CD14-positive monocyte (primary cell): ENCODE measurements at regions not wholly inside any gene's neighbourhood (a gene's known extent, or its start where the extent isn't known, plus 50 kb on each side); places are given as distances from the start of the nearest gene placed in this dataset.

Experiments
- DNase-seq, 3 donors: peaks; one replicate each; pipeline ENCODE4 v3.0.0-alpha.2; 2011 to 2022
- H2AFZ ChIP-seq: 2 replicates; pipeline ENCODE4 v1.6.0; 2012; ENCODE audit warnings: mild to moderate bottlenecking, low read depth, low read length, inconsistent platforms; ENCODE audit not compliant: insufficient read depth, poor library complexity, severe bottlenecking
- H3K27ac ChIP-seq, 2 donors: 1 replicate in 1 of 2; 2 replicates in 1 of 2; pipeline ENCODE4 v1.5.1; 2012 to 2013; ENCODE audit warnings: low read length in 2 of 2, control low read depth in 1 of 2, inconsistent platforms in 1 of 2, low read depth in 1 of 2, mild to moderate bottlenecking in 1 of 2
- H3K27me3 ChIP-seq, 2 donors: one replicate each; pipeline versions ENCODE4 v1.6.0 to v1.6.1; 2011 to 2013; ENCODE audit warnings: low read length in 2 of 2; ENCODE audit not compliant: control insufficient read depth in 2 of 2, insufficient read depth in 2 of 2
- H3K36me3 ChIP-seq, 2 donors: replicated peaks in 1 of 2; 1 replicate in 1 of 2; 2 replicates in 1 of 2; pipeline versions ENCODE4 v1.5.1 to v1.6.1; 2012 to 2013; ENCODE audit warnings: low read length in 2 of 2, control low read depth in 1 of 2, inconsistent platforms in 1 of 2, mild to moderate bottlenecking in 1 of 2; ENCODE audit not compliant: insufficient read depth in 2 of 2, control insufficient read depth in 1 of 2
- H3K4me1 ChIP-seq, 2 donors: 1 replicate in 1 of 2; 2 replicates in 1 of 2; pipeline versions ENCODE4 v1.5.1 to v1.6.1; 2012 to 2013; ENCODE audit warnings: low read length in 2 of 2, control low read depth in 1 of 2, inconsistent platforms in 1 of 2, mild to moderate bottlenecking in 1 of 2, moderate library complexity in 1 of 2; ENCODE audit not compliant: insufficient read depth in 2 of 2, control insufficient read depth in 1 of 2
- H3K4me2 ChIP-seq: replicated peaks from 2 replicates; pipeline ENCODE3; 2012; ENCODE audit warnings: low read length, moderate library complexity, mild to moderate bottlenecking; ENCODE audit not compliant: poor library complexity, severe bottlenecking; ENCODE audit errors: extremely low read depth
- H3K4me3 ChIP-seq, 3 experiments: fragments of 200-600 bp in 1 of 3; sonication (generic) in 1 of 3; replicated peaks in 1 of 3; 1 replicate in 2 of 3; 2 replicates in 1 of 3; pipeline ENCODE4 v1.5.1; 2011 to 2013; ENCODE audit warnings: low read length in 3 of 3, mild to moderate bottlenecking in 3 of 3, control low read depth in 2 of 3, low read depth in 2 of 3, inconsistent platforms in 1 of 3, moderate library complexity in 1 of 3
- H3K79me2 ChIP-seq: 2 replicates; pipeline ENCODE4 v1.6.0; 2012; ENCODE audit warnings: mild to moderate bottlenecking, control low read depth, inconsistent platforms, low read length, moderate library complexity; ENCODE audit not compliant: insufficient read depth
- H3K9ac ChIP-seq: 2 replicates; pipeline ENCODE4 v1.6.0; 2017; ENCODE audit warnings: low read length, mild to moderate bottlenecking; ENCODE audit not compliant: insufficient read depth, poor library complexity, severe bottlenecking
- H3K9me3 ChIP-seq, 2 donors: replicated peaks in 1 of 2; 1 replicate in 1 of 2; 2 replicates in 1 of 2; pipeline versions ENCODE4 v1.5.1 to v1.6.1; 2012 to 2013; ENCODE audit warnings: low read length in 2 of 2, control low read depth in 1 of 2; ENCODE audit not compliant: control insufficient read depth in 1 of 2, insufficient read depth in 1 of 2
- H4K20me1 ChIP-seq: 2 replicates; pipeline ENCODE4 v1.6.0; 2012; ENCODE audit warnings: mild to moderate bottlenecking, low read length, control low read depth, moderate library complexity; ENCODE audit not compliant: insufficient read depth
- H3K27ac Mint-ChIP-seq, 7 donors: one replicate each; pipeline ENCODE4 v1.8.0; 2020; ENCODE audit warnings: mild to moderate bottlenecking in 7 of 7, mixed read lengths in 7 of 7, moderate library complexity in 6 of 7, inconsistent platforms in 2 of 7
- H3K27me3 Mint-ChIP-seq, 3 donors: one replicate each; pipeline ENCODE4 v1.8.0; 2021 to 2022; ENCODE audit warnings: low read depth in 3 of 3, mild to moderate bottlenecking in 3 of 3, mixed read lengths in 3 of 3, moderate library complexity in 3 of 3, inconsistent platforms in 1 of 3
- H3K36me3 Mint-ChIP-seq, 2 donors: one replicate each; pipeline ENCODE4 v1.8.0; 2020; ENCODE audit warnings: mixed read lengths in 2 of 2, inconsistent platforms in 1 of 2, mild to moderate bottlenecking in 1 of 2
- H3K4me1 Mint-ChIP-seq: one replicate; pipeline ENCODE4 v1.8.0; 2020; ENCODE audit warnings: mild to moderate bottlenecking, mixed read lengths
- H3K4me3 Mint-ChIP-seq, 2 donors: one replicate each; pipeline ENCODE4 v1.8.0; 2020; ENCODE audit warnings: mild to moderate bottlenecking in 2 of 2, mixed read lengths in 2 of 2, moderate library complexity in 1 of 2
- H3K9me3 Mint-ChIP-seq, 7 donors: one replicate each; pipeline ENCODE4 v1.8.0; 2020 to 2022; ENCODE audit warnings: mixed read lengths in 7 of 7, mild to moderate bottlenecking in 6 of 7, moderate library complexity in 6 of 7, inconsistent platforms in 2 of 7
- WGBS: methylation state at CpG from one replicate; pipeline ENCODE4 v1.1.5; 2013; ENCODE audit warnings: missing lambda C conversion rate; ENCODE audit not compliant: insufficient coverage; 5-methylcytosine and 5-hydroxymethylcytosine counted together
- intact Hi-C, 2 donors: fragments of 100-400 bp; cut with micrococcal nuclease; formaldehyde crosslinking; loops; one replicate each; pipeline versions ENCODE4 v1.15.0 to v1.15.1; 2023
- TF ChIP-seq, protein P1 (sequence below): fragments of 200-600 bp; IDR thresholded peaks from one replicate; pipeline ENCODE4 v1.8.0; 2022; ENCODE audit warnings: antibody characterized with exemption, mild to moderate bottlenecking

DNA sequence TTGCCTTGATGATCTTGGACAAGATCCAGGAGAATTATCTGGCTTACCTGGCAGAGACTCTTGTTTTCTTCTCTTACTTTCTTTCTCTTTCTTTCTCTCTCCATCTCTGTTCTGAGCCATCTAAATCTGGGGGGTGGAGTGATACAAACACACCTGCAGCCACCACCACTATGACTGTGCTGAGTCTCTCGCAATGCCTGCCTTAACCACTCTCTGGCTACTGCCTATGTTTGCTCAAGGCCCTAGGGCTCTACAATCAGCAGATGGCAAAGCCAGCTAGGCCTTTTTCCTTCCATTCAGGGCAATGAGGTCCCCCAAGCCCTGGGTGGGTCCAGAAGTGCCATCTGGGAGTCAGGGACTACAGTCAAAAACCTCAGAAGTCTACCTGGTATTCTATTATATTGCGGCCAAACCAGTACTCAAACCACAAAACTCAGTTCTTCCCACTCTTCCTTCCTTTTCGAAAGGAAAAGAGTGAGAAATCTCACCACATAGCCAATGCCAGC is 978.9 kb upstream of the NXPH2 start:
- Mint-ChIP-seq H3K4me1 (no peaks in the 10 kb centered on the region), H3K27me3 (no peaks in the 10 kb centered on the region), H3K27ac (no peak overlapping the region), H3K4me3 (no peak overlapping the region), H3K9me3 (peaks cover 3 to 16% (median 10%) of the 10 kb centered on the region in 7 donors), H3K36me3 (no peaks in the 10 kb centered on the region)
- Histone ChIP-seq H3K9ac (no peak overlapping the region), H2AFZ (no peak overlapping the region), H3K27me3 (no peaks in the 10 kb centered on the region), H3K4me2 (no peak overlapping the region), H3K4me3 (no peak overlapping the region), H3K27ac (no peak overlapping the region), H3K4me1 (no peaks in the 10 kb centered on the region), H3K9me3 (peaks cover 14 to 16% of the 10 kb centered on the region in 2 donors), H3K79me2 (no peaks in the 10 kb centered on the region), H4K20me1 (no peaks in the 10 kb centered on the region), H3K36me3 (no peaks in the 10 kb centered on the region)
- 100% methylated on average over 1 of the region's 3 CpGs for WGBS
- DNase-seq = no peak
- TF ChIP-seq, protein P1, sequence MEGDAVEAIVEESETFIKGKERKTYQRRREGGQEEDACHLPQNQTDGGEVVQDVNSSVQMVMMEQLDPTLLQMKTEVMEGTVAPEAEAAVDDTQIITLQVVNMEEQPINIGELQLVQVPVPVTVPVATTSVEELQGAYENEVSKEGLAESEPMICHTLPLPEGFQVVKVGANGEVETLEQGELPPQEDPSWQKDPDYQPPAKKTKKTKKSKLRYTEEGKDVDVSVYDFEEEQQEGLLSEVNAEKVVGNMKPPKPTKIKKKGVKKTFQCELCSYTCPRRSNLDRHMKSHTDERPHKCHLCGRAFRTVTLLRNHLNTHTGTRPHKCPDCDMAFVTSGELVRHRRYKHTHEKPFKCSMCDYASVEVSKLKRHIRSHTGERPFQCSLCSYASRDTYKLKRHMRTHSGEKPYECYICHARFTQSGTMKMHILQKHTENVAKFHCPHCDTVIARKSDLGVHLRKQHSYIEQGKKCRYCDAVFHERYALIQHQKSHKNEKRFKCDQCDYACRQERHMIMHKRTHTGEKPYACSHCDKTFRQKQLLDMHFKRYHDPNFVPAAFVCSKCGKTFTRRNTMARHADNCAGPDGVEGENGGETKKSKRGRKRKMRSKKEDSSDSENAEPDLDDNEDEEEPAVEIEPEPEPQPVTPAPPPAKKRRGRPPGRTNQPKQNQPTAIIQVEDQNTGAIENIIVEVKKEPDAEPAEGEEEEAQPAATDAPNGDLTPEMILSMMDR = no peak
- intact Hi-C loops = no loop called here

DNA sequence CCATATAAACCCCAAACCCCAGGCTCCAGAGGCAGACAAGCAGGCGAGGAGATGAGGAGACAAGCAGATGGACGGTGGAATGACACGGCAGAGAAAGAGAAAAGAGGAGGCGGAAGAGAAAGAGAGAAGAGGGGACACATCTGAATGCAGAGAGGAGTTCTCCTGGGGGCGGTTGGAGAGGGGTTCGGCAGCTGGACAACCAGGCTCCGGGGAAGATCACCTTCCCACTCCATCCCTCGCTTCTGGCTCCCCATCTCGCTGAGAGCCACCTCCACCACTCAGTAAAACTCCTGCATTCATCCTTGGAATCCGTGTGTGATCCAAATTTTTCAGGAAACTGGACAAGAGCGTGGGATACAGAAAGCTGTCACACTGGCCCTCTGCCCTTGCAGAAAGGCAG is 966.7 kb upstream of the NXPH2 start:
- Mint-ChIP-seq H3K4me3 (no peak overlapping the region), H3K36me3 (no peaks in the 10 kb centered on the region), H3K27me3 (peaks cover 0 to 1% (median 0%) of the 10 kb centered on the region in 3 donors), H3K9me3 (peaks cover 2 to 14% (median 8%) of the 10 kb centered on the region in 7 donors), H3K27ac (no peak overlapping the region), H3K4me1 (no peaks in the 10 kb centered on the region)
- no peak for DNase-seq
- no peak overlapping the region for H3K9ac ChIP-seq
- H3K4me3 ChIP-seq = no peak overlapping the region
- peaks cover 8 to 16% of the 10 kb centered on the region in 2 donors for H3K9me3 ChIP-seq
- no peak overlapping the region for H3K27ac ChIP-seq
- H2AFZ ChIP-seq = no peak overlapping the region
- WGBS = 81% methylated on average over 5 of the region's 11 CpGs
- intact Hi-C loops = no loop called here
- H3K79me2 ChIP-seq = no peaks in the 10 kb centered on the region
- H3K4me2 ChIP-seq = no peak overlapping the region
- TF ChIP-seq, protein P1 = no peak
- no peaks in the 10 kb centered on the region for H3K4me1 ChIP-seq
- no peaks in the 10 kb centered on the region for H3K36me3 ChIP-seq
- no peaks in the 10 kb centered on the region for H3K27me3 ChIP-seq
- no peaks in the 10 kb centered on the region for H4K20me1 ChIP-seq
